Caco-2 (cell line): ENCODE measurements at regions not wholly inside any gene's neighbourhood (a gene's known extent, or its start where the extent isn't known, plus 50 kb on each side); places are given as distances from the start of the nearest gene placed in this dataset.

ENCODE experiments used
- BruUV-seq: library from RNA; stranded (reverse); fragments of 400-500 nt; replicated peaks from 2 replicates; lab custom pipeline; 2021; lab: Mats Ljungman, UMichigan
- CTCF ChIA-PET: fragments of 300-600 bp; sonication (Branson Sonifier 250); formaldehyde crosslinking; loops from one replicate; lab custom pipeline; 2022; ENCODE audit warnings: antibody characterized with exemption; lab: Charles Lee
- POLR2A ChIA-PET: fragments of 300-600 bp; sonication (Branson Sonifier 250); formaldehyde crosslinking; loops from one replicate; lab custom pipeline; 2022; ENCODE audit warnings: antibody characterized with exemption; lab: Charles Lee
- DNase-seq, 2 experiments: peaks; one replicate each; pipeline versions ENCODE4 v3.0.0 to v3.0.0-alpha.2; 2020 to 2022
- H3K27me3 ChIP-seq: replicated peaks from 2 replicates; pipeline ENCODE4 v1.6.0; 2011; ENCODE audit warnings: low read length; ENCODE audit not compliant: control insufficient read depth, insufficient read depth
- H3K36me3 ChIP-seq: 2 replicates; pipeline ENCODE4 v1.5.1; 2011; ENCODE audit warnings: low read length; ENCODE audit not compliant: control insufficient read depth, insufficient read depth
- H3K4me1 ChIP-seq: fragments of 250-450 bp; sonication (Bioruptor Pico); 2 replicates; pipeline ENCODE4 v1.5.1; 2020; ENCODE audit warnings: mild to moderate bottlenecking
- H3K4me3 ChIP-seq: 2 replicates; pipeline ENCODE4 v1.5.1; 2011; ENCODE audit warnings: low read depth, mild to moderate bottlenecking, control low read depth, low read length
- H3K9me3 ChIP-seq: fragments of 250-450 bp; sonication (Bioruptor Pico); 2 replicates; pipeline ENCODE4 v1.5.1; 2020; ENCODE audit warnings: mild to moderate bottlenecking, moderate library complexity
- H3K27ac Mint-ChIP-seq: one replicate; pipeline ENCODE4 v1.8.0; 2022; ENCODE audit warnings: mixed read lengths; ENCODE audit not compliant: unreplicated experiment
- H3K27me3 Mint-ChIP-seq: one replicate; pipeline ENCODE4 v1.8.0; 2022; ENCODE audit warnings: mixed read lengths; ENCODE audit not compliant: insufficient read depth, unreplicated experiment
- H3K36me3 Mint-ChIP-seq: one replicate; pipeline ENCODE4 v1.8.0; 2022; ENCODE audit warnings: mild to moderate bottlenecking, mixed read lengths; ENCODE audit not compliant: insufficient read depth, unreplicated experiment
- H3K4me1 Mint-ChIP-seq: one replicate; pipeline ENCODE4 v1.8.0; 2022; ENCODE audit warnings: low read depth, mixed read lengths; ENCODE audit not compliant: unreplicated experiment
- H3K4me3 Mint-ChIP-seq: one replicate; pipeline ENCODE4 v1.8.0; 2022; ENCODE audit warnings: mild to moderate bottlenecking, moderate library complexity, mixed read lengths; ENCODE audit not compliant: unreplicated experiment
- H3K9me3 Mint-ChIP-seq: one replicate; pipeline ENCODE4 v1.8.0; 2022; ENCODE audit warnings: mixed read lengths; ENCODE audit not compliant: unreplicated experiment
- intact Hi-C: fragments of 100-400 bp; cut with micrococcal nuclease; formaldehyde crosslinking; loops from one replicate; pipeline ENCODE4 v1.10.0; 2022; ENCODE audit not compliant: unreplicated experiment
- TF ChIP-seq, protein P1 (sequence below), 2 experiments: fragments of 200-600 bp in 1 of 2; IDR thresholded peaks; 1 replicate in 1 of 2; 2 replicates in 1 of 2; pipeline versions ENCODE4 v1.5.1 to v1.8.0; 2011 to 2022; ENCODE audit warnings: antibody characterized with exemption in 1 of 2, control low read depth in 1 of 2, inconsistent platforms in 1 of 2, low read depth in 1 of 2, low read length in 1 of 2, mild to moderate bottlenecking in 1 of 2, moderate library complexity in 1 of 2; ENCODE audit not compliant: insufficient read depth in 1 of 2, severe bottlenecking in 1 of 2, unreplicated experiment in 1 of 2

DNA sequence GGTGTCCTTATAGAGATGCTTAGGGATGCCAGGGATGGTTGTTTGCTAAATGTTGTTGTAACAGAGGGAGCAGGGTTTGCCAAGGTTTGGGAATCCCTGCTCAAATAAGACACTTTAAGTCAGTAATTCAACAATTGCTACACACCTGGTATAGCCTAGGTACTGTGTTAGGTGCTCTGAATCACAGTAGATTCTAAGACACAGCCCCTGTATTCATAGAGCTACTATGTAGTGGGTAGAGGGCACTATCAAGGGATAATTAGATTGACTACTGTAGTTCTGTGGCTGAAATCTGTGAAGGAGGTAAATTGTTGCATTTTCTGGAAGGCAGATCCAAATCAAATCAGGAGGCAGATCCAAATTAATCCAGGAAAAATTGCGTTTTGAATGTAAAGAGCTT is 149.2 kb downstream of the C12orf75 start:
- H3K9me3 Mint-ChIP-seq = peaks cover 13% of the 10 kb centered on the region
- Histone ChIP-seq H3K9me3 (no peaks in the 10 kb centered on the region), H3K4me1 (peaks cover 28% of the 10 kb centered on the region), H3K36me3 (no peaks in the 10 kb centered on the region), H3K27me3 (no peaks in the 10 kb centered on the region), H3K4me3 (no peak overlapping the region)
- no peaks in the 10 kb centered on the region for H3K27me3 Mint-ChIP-seq
- H3K4me1 Mint-ChIP-seq = peaks cover 42% of the 10 kb centered on the region
- peak overlapping the region; percentile 65 for H3K27ac Mint-ChIP-seq
- ChIA-PET POLR2A (interaction anchor here (1.0 kb wide), 1 partner anchor 35 kb away, joined by 8 read pairs; no protein-coding TSS in a partner anchor), CTCF (interaction anchor here (1.2 kb wide), 1 partner anchor 59 kb away, joined by 3 read pairs; no protein-coding TSS in a partner anchor)
- H3K4me3 Mint-ChIP-seq = no peak overlapping the region
- no peak for DNase-seq
- TF ChIP-seq, protein P1, sequence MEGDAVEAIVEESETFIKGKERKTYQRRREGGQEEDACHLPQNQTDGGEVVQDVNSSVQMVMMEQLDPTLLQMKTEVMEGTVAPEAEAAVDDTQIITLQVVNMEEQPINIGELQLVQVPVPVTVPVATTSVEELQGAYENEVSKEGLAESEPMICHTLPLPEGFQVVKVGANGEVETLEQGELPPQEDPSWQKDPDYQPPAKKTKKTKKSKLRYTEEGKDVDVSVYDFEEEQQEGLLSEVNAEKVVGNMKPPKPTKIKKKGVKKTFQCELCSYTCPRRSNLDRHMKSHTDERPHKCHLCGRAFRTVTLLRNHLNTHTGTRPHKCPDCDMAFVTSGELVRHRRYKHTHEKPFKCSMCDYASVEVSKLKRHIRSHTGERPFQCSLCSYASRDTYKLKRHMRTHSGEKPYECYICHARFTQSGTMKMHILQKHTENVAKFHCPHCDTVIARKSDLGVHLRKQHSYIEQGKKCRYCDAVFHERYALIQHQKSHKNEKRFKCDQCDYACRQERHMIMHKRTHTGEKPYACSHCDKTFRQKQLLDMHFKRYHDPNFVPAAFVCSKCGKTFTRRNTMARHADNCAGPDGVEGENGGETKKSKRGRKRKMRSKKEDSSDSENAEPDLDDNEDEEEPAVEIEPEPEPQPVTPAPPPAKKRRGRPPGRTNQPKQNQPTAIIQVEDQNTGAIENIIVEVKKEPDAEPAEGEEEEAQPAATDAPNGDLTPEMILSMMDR (IDR thresholded peaks at IDR 0.05; ENCODE audit: insufficient read depth in 1 of 2, low read depth in 1 of 2, low read length in 1 of 2, severe bottlenecking in 1 of 2, unreplicated experiment in 1 of 2) = no peak
- intact Hi-C loops = loop anchor here (1.0 kb wide), 2 partner anchors 13 to 34 kb away; no protein-coding TSS in a partner anchor
- BruUV-seq = no TSS peak
- no peaks in the 10 kb centered on the region for H3K36me3 Mint-ChIP-seq

DNA sequence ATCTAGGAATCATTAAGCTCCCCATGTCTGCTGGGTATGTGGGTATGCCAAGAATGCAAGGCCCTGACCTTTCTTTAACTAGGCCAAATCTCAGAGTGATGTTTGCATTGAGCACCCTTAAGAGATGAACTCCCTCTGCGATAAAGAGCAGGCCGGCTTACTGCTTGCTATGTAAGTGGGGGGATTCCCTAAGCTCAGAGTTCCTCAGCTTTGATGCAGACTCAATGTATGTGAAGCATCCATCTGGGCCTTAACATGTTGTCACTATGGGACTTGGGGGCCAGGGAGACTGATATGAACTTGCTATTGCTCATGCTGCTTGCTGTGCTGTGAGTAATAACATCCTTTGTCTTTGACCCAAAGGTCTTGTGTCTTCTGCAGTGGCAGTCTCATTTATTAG is 149.7 kb downstream of the C12orf75 start:
- Histone ChIP-seq H3K4me1 (peaks cover 32% of the 10 kb centered on the region), H3K4me3 (no peak overlapping the region), H3K27me3 (no peaks in the 10 kb centered on the region), H3K9me3 (no peaks in the 10 kb centered on the region), H3K36me3 (no peaks in the 10 kb centered on the region)
- intact Hi-C loops = loop anchor here (1.0 kb wide), 2 partner anchors 12 to 35 kb away; no protein-coding TSS in a partner anchor
- peaks cover 18% of the 10 kb centered on the region for H3K9me3 Mint-ChIP-seq
- CTCF ChIA-PET = interaction anchor here (0.6 to 1.2 kb wide), 2 partner anchors 60 to 744 kb away, joined by 3 read pairs; no protein-coding TSS in a partner anchor
- POLR2A ChIA-PET = interaction anchor here (1.0 kb wide), 1 partner anchor 35 kb away, joined by 8 read pairs; no protein-coding TSS in a partner anchor
- peak; percentile 55 to 65 for DNase-seq
- H3K36me3 Mint-ChIP-seq = no peaks in the 10 kb centered on the region
- TF ChIP-seq, protein P1 (IDR thresholded peaks at IDR 0.05; ENCODE audit: insufficient read depth in 1 of 2, low read depth in 1 of 2, low read length in 1 of 2, severe bottlenecking in 1 of 2, unreplicated experiment in 1 of 2) = no peak
- H3K4me1 Mint-ChIP-seq = peaks cover 46% of the 10 kb centered on the region
- H3K27me3 Mint-ChIP-seq = no peaks in the 10 kb centered on the region
- H3K4me3 Mint-ChIP-seq = no peak overlapping the region
- BruUV-seq = no TSS peak
- peak overlapping the region; percentile 65 for H3K27ac Mint-ChIP-seq

DNA sequence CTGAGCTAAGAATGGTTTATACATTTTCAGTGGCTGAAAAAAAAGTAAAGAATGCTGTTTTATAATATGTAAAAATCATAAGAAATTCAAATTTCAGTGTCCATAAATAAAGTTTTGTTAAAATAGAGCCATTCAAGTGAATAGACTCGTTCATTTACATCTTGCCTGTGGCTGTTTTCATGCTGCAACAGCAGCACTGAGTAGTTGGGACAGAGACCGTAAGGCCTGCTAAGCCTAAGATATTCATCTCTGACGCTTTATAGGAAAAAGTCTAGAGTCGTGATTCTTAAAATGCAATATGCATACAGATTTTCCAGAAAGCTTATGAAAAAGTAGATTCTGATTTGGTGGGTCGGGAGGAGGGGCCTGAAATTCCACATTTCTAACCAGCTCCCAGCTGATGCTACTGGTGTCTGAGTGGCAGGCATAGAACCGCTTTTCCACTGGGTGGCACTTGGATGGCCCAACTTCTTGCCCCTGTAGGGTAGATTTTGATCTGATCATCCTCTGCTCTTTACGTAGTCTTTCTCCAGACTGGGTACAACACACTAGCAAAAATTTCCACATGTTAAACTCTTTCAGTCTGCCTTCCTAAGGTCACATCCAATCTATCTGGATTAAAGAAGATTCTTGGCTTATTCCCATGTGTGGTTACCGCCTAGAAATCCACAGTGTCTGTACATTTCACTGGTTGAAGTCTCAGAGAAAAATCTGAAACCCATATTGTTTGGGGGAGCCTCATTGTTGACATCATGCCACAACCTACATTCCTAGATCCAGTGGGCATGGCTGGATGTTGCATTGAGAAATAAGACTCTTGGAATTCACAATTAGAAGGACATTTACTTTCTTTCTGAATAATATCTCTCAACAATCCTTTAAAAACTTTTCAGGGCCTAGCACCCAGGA is 151.2 kb downstream of the C12orf75 start:
- peaks cover 10% of the 10 kb centered on the region for H3K9me3 Mint-ChIP-seq
- H3K4me1 Mint-ChIP-seq = peaks cover 46% of the 10 kb centered on the region
- TF ChIP-seq, protein P1 (IDR thresholded peaks at IDR 0.05; ENCODE audit: insufficient read depth in 1 of 2, low read depth in 1 of 2, low read length in 1 of 2, severe bottlenecking in 1 of 2, unreplicated experiment in 1 of 2) = no peak
- H3K36me3 Mint-ChIP-seq = no peaks in the 10 kb centered on the region
- no peak for DNase-seq
- peaks cover 40% of the 10 kb centered on the region for H3K4me1 ChIP-seq
- ChIA-PET POLR2A (interaction anchor here (0.6 kb wide), 1 partner anchor 145 kb away, joined by 3 read pairs; no protein-coding TSS in a partner anchor), CTCF (interaction anchor here (0.6 kb wide), 1 partner anchor 746 kb away, joined by 3 read pairs; no protein-coding TSS in a partner anchor)
- no TSS peak for BruUV-seq
- no peaks in the 10 kb centered on the region for H3K9me3 ChIP-seq
- no peak overlapping the region for H3K4me3 Mint-ChIP-seq
- no peaks in the 10 kb centered on the region for H3K27me3 ChIP-seq
- no peaks in the 10 kb centered on the region for H3K36me3 ChIP-seq
- intact Hi-C loops = no loop called here
- H3K27ac Mint-ChIP-seq = peak overlapping the region; percentile 65
- H3K4me3 ChIP-seq = no peak overlapping the region
- no peaks in the 10 kb centered on the region for H3K27me3 Mint-ChIP-seq
